Ascending aorta (tissue), 2 donors: ENCODE measurements at regions not wholly inside any gene's neighbourhood (a gene's known extent, or its start where the extent isn't known, plus 50 kb on each side); places are given as distances from the start of the nearest gene placed in this dataset.

Experiments
- DNase-seq, 2 donors: peaks; one replicate each; pipeline ENCODE4 v3.0.0-alpha.2; 2019; ENCODE audit warnings: low spot score in 2 of 2
- H3K27ac ChIP-seq, 2 donors: fragments of 200-600 bp; sonication (generic); one replicate each; pipeline ENCODE4 v1.5.1; 2016 to 2017; ENCODE audit warnings: mild to moderate bottlenecking in 1 of 2
- H3K27me3 ChIP-seq: fragments of 200-600 bp; sonication (generic); one replicate; pipeline ENCODE4 v1.5.1; 2017
- H3K36me3 ChIP-seq, 2 donors: fragments of 200-600 bp; sonication (generic); one replicate each; pipeline ENCODE4 v1.5.1; 2016
- H3K4me1 ChIP-seq, 2 donors: fragments of 200-600 bp; sonication (generic); one replicate each; pipeline ENCODE4 v1.5.1; 2016 to 2017; ENCODE audit warnings: mild to moderate bottlenecking in 1 of 2
- H3K4me3 ChIP-seq, 2 donors: fragments of 200-600 bp; sonication (generic); one replicate each; pipeline ENCODE4 v1.5.1; 2016 to 2017; ENCODE audit warnings: mild to moderate bottlenecking in 1 of 2
- H3K9me3 ChIP-seq, 2 donors: fragments of 200-600 bp; sonication (generic); one replicate each; pipeline ENCODE4 v1.5.1; 2016
- CTCF ChIP-seq, 3 experiments: fragments of 200-600 bp in 2 of 3; fragments of 450-650 bp in 1 of 3; sonication (generic) in 2 of 3; IDR thresholded peaks; one replicate each; pipeline ENCODE4 v1.5.1; 2016 to 2019; ENCODE audit warnings: antibody characterized with exemption in 3 of 3, mild to moderate bottlenecking in 1 of 3, moderate library complexity in 1 of 3
- intact Hi-C: fragments of 100-400 bp; cut with DNase I; formaldehyde crosslinking; loops from one replicate; pipeline ENCODE4 v1.15.1; 2023

DNA sequence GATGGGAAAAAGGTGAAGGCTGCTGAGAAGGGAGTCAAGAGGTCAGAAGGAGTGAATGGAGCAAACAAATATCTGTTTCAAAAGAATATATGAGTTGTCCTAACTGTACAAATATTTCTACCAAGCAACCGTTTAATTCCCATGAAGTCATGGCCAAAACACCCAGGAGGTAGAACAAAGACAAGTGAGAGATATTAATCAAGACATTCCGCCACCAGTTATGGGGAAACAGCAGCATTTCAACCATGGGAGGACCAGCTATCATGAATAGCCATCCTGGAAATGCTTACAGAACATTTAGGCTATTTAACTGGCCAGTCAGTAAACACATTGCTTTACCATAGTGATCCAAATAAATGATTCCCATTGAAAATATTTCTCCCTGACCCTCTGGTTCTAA, 396.3 kb downstream of the IRS1 start:
- H3K9me3 ChIP-seq = no peaks in the 10 kb centered on the region
- intact Hi-C loops = no loop called here
- TF ChIP-seq CTCF (IDR thresholded peaks at IDR 0.05) = no peak
- no peaks in the 10 kb centered on the region for H3K4me1 ChIP-seq
- H3K36me3 ChIP-seq = no peaks in the 10 kb centered on the region
- DNase-seq = no peak
- H3K27me3 ChIP-seq = no peaks in the 10 kb centered on the region
- no peak overlapping the region for H3K4me3 ChIP-seq
- no peak overlapping the region for H3K27ac ChIP-seq

- Histone ChIP-seq H3K36me3 (no peaks in the 10 kb centered on the region), H3K4me3 (no peak overlapping the region), H3K4me1 (no peaks in the 10 kb centered on the region), H3K27me3 (no peaks in the 10 kb centered on the region), H3K27ac (no peak overlapping the region), H3K9me3 (no peaks in the 10 kb centered on the region)
- DNase-seq = no peak
- TF ChIP-seq CTCF (IDR thresholded peaks at IDR 0.05) = no peak
- intact Hi-C loops = no loop called here
Observed at GRCh38 chr2:226399006-226399405, 400.6 kb downstream of the IRS1 start.

DNA sequence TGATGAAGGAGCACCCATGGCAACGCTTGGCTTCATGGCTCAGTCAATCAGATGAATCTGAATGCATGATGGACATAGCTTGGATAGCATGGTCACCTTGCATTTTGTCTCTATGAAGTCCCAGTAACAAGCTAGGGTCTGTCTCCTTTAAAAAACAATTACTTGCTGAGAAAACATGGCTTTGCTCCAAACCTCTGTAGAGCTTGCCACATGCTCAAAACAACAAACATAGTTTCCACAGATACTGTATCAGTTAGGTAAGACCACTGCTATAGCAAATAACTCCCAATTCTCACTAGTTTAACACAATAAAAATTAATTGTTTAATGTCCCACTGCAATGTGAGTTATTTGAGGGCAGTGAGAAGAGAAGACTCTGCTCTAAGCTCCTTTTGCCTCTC, 401.0 kb downstream of the IRS1 start:
- intact Hi-C loops = no loop called here
- Histone ChIP-seq H3K9me3 (no peaks in the 10 kb centered on the region), H3K27ac (no peak overlapping the region), H3K4me3 (no peak overlapping the region), H3K27me3 (no peaks in the 10 kb centered on the region), H3K4me1 (no peaks in the 10 kb centered on the region), H3K36me3 (no peaks in the 10 kb centered on the region)
- no peak for DNase-seq
- TF ChIP-seq CTCF (IDR thresholded peaks at IDR 0.05) = no peak

DNA sequence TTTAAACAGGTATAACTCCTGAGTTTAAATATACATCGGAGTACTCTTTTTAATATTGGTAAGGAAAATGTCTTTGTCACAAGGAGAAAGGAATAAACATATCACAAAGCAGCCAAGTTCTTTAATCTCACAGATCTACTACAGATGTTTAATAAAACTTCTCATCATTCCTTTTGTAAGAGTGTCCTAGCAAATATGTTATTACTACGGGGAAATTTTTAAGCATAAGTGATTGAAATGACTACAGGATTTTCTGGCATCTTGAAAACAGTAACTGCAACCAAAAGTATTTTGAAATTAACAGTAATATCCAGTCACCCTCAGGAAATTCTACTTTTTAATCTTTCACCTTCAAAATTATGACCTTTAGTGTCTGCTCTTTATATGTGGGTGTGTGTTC, 403.1 kb downstream of the IRS1 start:
- intact Hi-C loops = no loop called here
- Histone ChIP-seq H3K9me3 (peaks cover 0 to 6% of the 10 kb centered on the region in 2 donors), H3K36me3 (no peaks in the 10 kb centered on the region), H3K27me3 (no peaks in the 10 kb centered on the region), H3K4me1 (no peaks in the 10 kb centered on the region), H3K27ac (no peak overlapping the region), H3K4me3 (no peak overlapping the region)
- no peak for TF ChIP-seq CTCF (IDR thresholded peaks at IDR 0.05)
- DNase-seq = no peak

GRCh38 chr2:226387499-226387942, 412.1 kb downstream of the IRS1 start:
- Histone ChIP-seq H3K4me3 (no peak overlapping the region), H3K36me3 (no peaks in the 10 kb centered on the region), H3K27me3 (no peaks in the 10 kb centered on the region), H3K9me3 (peaks cover 0 to 4% of the 10 kb centered on the region in 2 donors), H3K4me1 (no peaks in the 10 kb centered on the region), H3K27ac (no peak overlapping the region)
- intact Hi-C loops = no loop called here
- no peak for TF ChIP-seq CTCF (IDR thresholded peaks at IDR 0.05)
- DNase-seq = no peak

- no peak for TF ChIP-seq CTCF (IDR thresholded peaks at IDR 0.05)
- Histone ChIP-seq H3K9me3 (no peaks in the 10 kb centered on the region), H3K27ac (no peak overlapping the region), H3K36me3 (no peaks in the 10 kb centered on the region), H3K4me1 (peaks cover 0 to 7% of the 10 kb centered on the region in 2 donors), H3K4me3 (no peak overlapping the region), H3K27me3 (no peaks in the 10 kb centered on the region)
- DNase-seq = no peak
- intact Hi-C loops = no loop called here
Observed at GRCh38 chr2:226383461-226383860, 416.2 kb downstream of the IRS1 start.
